K562 (cell line): ENCODE measurements at regions not wholly inside any gene's neighbourhood (a gene's known extent, or its start where the extent isn't known, plus 50 kb on each side); places are given as distances from the start of the nearest gene placed in this dataset.

Source experiments
- ATAC-seq: fragments of 200-7000 bp; cut with Tn5 transposase; 3 replicates; pipeline ENCODE4 v1.9.1; 2020; ENCODE audit warnings: moderate library complexity
- BruUV-seq: library from RNA; stranded (reverse); fragments of 400-500 nt; replicated peaks from 2 replicates; lab custom pipeline; 2021; lab: Mats Ljungman, UMichigan
- CTCF ChIA-PET: fragments of 300-600 bp; formaldehyde crosslinking; extraction: SDS; loops from one replicate; lab custom pipeline; 2021; ENCODE audit warnings: low intra/inter-chr PET ratio; lab: Yijun Ruan, JAX
- POLR2A ChIA-PET: fragments of 300-600, 350-650 bp; sonication (Branson Sonifier 250); formaldehyde crosslinking; extraction: SDS; loops from one replicate; lab custom pipeline; 2021; ENCODE audit warnings: antibody characterized with exemption, inconsistent platforms; lab: Yijun Ruan, JAX
- DNase-seq, 4 experiments: peaks; one replicate each; pipeline versions ENCODE4 v3.0.0 to v3.0.0-alpha.2; 2011 to 2018; ENCODE audit warnings: low spot score in 3 of 4, mixed read lengths in 3 of 4; ENCODE audit errors: extremely low read depth in 1 of 4
- FAIRE-seq: peaks from 2 replicates; lab custom pipeline; 2011; peaks lifted over from hg19 to GRCh38; lab: Jason Lieb, UNC
- H2AFZ ChIP-seq: 2 replicates; pipeline ENCODE4 v1.6.0; 2011; ENCODE audit warnings: low read depth, low read length, control low read depth, inconsistent platforms
- H3K27ac ChIP-seq: fragments of 200-600 bp; 3 replicates; pipeline ENCODE4 v1.8.0; 2011; ENCODE audit warnings: low read depth, mild to moderate bottlenecking, control low read depth, inconsistent platforms, low read length, moderate library complexity, mixed read lengths; ENCODE audit errors: extremely low read depth
- H3K27me3 ChIP-seq, 2 experiments: fragments of 300-600 bp in 1 of 2; 2 replicates in 1 of 2; 3 replicates in 1 of 2; pipeline versions ENCODE4 v1.6.0 to v1.8.0; 2011; ENCODE audit warnings: inconsistent platforms in 2 of 2, low read length in 2 of 2, mild to moderate bottlenecking in 1 of 2, mixed read lengths in 1 of 2, moderate library complexity in 1 of 2; ENCODE audit not compliant: control insufficient read depth in 2 of 2, insufficient read depth in 2 of 2
- H3K36me3 ChIP-seq: fragments of 300-600 bp; 3 replicates; pipeline ENCODE4 v1.8.0; 2011; ENCODE audit warnings: mild to moderate bottlenecking, low read length, inconsistent platforms; ENCODE audit not compliant: control insufficient read depth, insufficient read depth
- H3K4me1 ChIP-seq, 2 experiments: fragments of 200-600 bp in 1 of 2; replicated peaks in 1 of 2; 2 replicates in 1 of 2; 3 replicates in 1 of 2; pipeline versions ENCODE4 v1.5.1 to v1.8.0; 2011; ENCODE audit warnings: inconsistent platforms in 2 of 2, low read length in 2 of 2, mild to moderate bottlenecking in 1 of 2, mixed read lengths in 1 of 2, moderate library complexity in 1 of 2; ENCODE audit not compliant: control insufficient read depth in 2 of 2, insufficient read depth in 2 of 2
- H3K4me2 ChIP-seq: 2 replicates; pipeline ENCODE4 v1.6.1; 2011; ENCODE audit warnings: low read length, control low read depth, inconsistent platforms, mixed read lengths; ENCODE audit not compliant: insufficient read depth
- H3K4me3 ChIP-seq: fragments of 200-600 bp; sonication (generic), shearing (Covaris generic); 2 replicates; pipeline ENCODE4 v1.5.1; 2016; ENCODE audit warnings: control low read depth, inconsistent platforms
- H3K79me2 ChIP-seq: fragments of 200-600 bp; 3 replicates; pipeline ENCODE4 v1.8.0; 2011; ENCODE audit warnings: low read length, inconsistent platforms; ENCODE audit not compliant: control insufficient read depth, insufficient read depth
- H3K9ac ChIP-seq, 2 experiments: 2 replicates each; pipeline versions ENCODE4 v1.6.0 to v1.6.1; 2011; ENCODE audit warnings: low read depth in 2 of 2, low read length in 2 of 2, control low read depth in 1 of 2, inconsistent platforms in 1 of 2, mild to moderate bottlenecking in 1 of 2, mixed read lengths in 1 of 2; ENCODE audit not compliant: insufficient read depth in 1 of 2
- H3K9me1 ChIP-seq: one replicate; pipeline ENCODE4 v1.6.0; 2011; ENCODE audit warnings: inconsistent platforms, mild to moderate bottlenecking, low read length, moderate library complexity; ENCODE audit not compliant: control insufficient read depth, insufficient read depth
- H3K9me3 ChIP-seq: replicated peaks from 2 replicates; pipeline ENCODE4 v1.5.1; 2011; ENCODE audit warnings: low read depth, low read length, inconsistent platforms; ENCODE audit not compliant: control insufficient read depth, insufficient read depth
- H4K20me1 ChIP-seq: replicated peaks from 2 replicates; pipeline ENCODE4 v1.6.1; 2011; ENCODE audit warnings: low read length, inconsistent platforms, mixed read lengths; ENCODE audit not compliant: control insufficient read depth, insufficient read depth
- ATF6 ChIP-seq: sonication (generic); formaldehyde crosslinking; IDR thresholded peaks from 2 replicates; pipeline ENCODE4 v1.4.0; 2020; ENCODE audit warnings: mild to moderate bottlenecking, missing genetic modification reagents
- CBX2 ChIP-seq: fragments of 200-600 bp; sonication (generic); IDR thresholded peaks from one replicate; pipeline ENCODE4 v1.6.1; 2012; ENCODE audit warnings: mild to moderate bottlenecking, low read length, inconsistent platforms; ENCODE audit not compliant: insufficient read depth, poor library complexity, severe bottlenecking
- CREB5 ChIP-seq: fragments of 250-450 bp; sonication (Bioruptor Pico); IDR thresholded peaks from 2 replicates; pipeline ENCODE4 v1.5.0; 2020; ENCODE audit warnings: mild to moderate bottlenecking
- DMBX1 ChIP-seq: fragments of 250-450 bp; sonication (Bioruptor Pico); IDR thresholded peaks from 2 replicates; pipeline ENCODE4 v1.8.0; 2022; ENCODE audit warnings: inconsistent platforms, mild to moderate bottlenecking, moderate library complexity, borderline replicate concordance
- HMBOX1 ChIP-seq: sonication (generic); IDR thresholded peaks from 2 replicates; pipeline ENCODE4 v1.6.1; 2016
- MYNN ChIP-seq, 2 experiments: sonication (generic); formaldehyde crosslinking in 1 of 2; IDR thresholded peaks; 2 replicates each; pipeline versions ENCODE4 v1.5.0 to v1.6.1; 2016 to 2020; ENCODE audit warnings: antibody characterized with exemption in 1 of 2, missing genetic modification reagents in 1 of 2
- PATZ1 ChIP-seq: fragments of 250-450 bp; sonication (Bioruptor Pico); IDR thresholded peaks from 2 replicates; pipeline ENCODE4 v1.5.0; 2020; ENCODE audit warnings: mild to moderate bottlenecking, borderline replicate concordance
- PYGO2 ChIP-seq: fragments of 450-650 bp; IDR thresholded peaks from 2 replicates; pipeline ENCODE4 v1.6.1; 2016; ENCODE audit warnings: mild to moderate bottlenecking, missing genetic modification characterization, moderate library complexity, missing compliant biosample characterization
- ZNF184 ChIP-seq: sonication (generic); formaldehyde crosslinking; IDR thresholded peaks from 2 replicates; pipeline ENCODE4 v1.5.0; 2020; ENCODE audit warnings: missing genetic modification reagents
- ZNF507 ChIP-seq: conservative IDR thresholded peaks from 2 replicates; pipeline ENCODE4 v1.6.1; 2017; ENCODE audit warnings: missing genetic modification characterization, missing compliant biosample characterization
- ZNF586 ChIP-seq: fragments of 450-650 bp; formaldehyde crosslinking; conservative IDR thresholded peaks from 2 replicates; pipeline ENCODE4 v1.4.0; 2020; ENCODE audit warnings: mild to moderate bottlenecking, moderate library complexity
- ZNF696 ChIP-seq: fragments of 250-450 bp; sonication (Bioruptor Pico); conservative IDR thresholded peaks from 2 replicates; pipeline ENCODE4 v1.4.0; 2020; ENCODE audit warnings: mild to moderate bottlenecking, moderate library complexity
- ZNF830 ChIP-seq: fragments of 250-450 bp; sonication (Bioruptor Pico); IDR thresholded peaks from 2 replicates; pipeline ENCODE4 v1.5.0; 2021; ENCODE audit warnings: mild to moderate bottlenecking
- WGBS: fragments of 100-300 bp; shearing (Covaris generic); methylation state at CpG from one replicate; pipeline ENCODE4 v1.1.6; 2016; ENCODE audit warnings: low coverage, mixed read lengths; ENCODE audit not compliant: insufficient coverage; ENCODE audit errors: missing lambda C conversion rate; 5-methylcytosine and 5-hydroxymethylcytosine counted together
- in situ Hi-C: fragments of 300-500 bp; cut with MboI; formaldehyde crosslinking; loops from 4 replicates; pipeline ENCODE4 v1.15.0; 2018; ENCODE audit warnings: inconsistent platforms, mixed read lengths
- intact Hi-C: fragments of 100-400 bp; cut with micrococcal nuclease; formaldehyde crosslinking; loops from 2 replicates; pipeline ENCODE4 v1.14.2; 2022

- peaks cover 0 to 24% of the 10 kb centered on the region in 2 experiments; a peak in 4 of 5 replicates for H3K4me1 ChIP-seq
- ATAC-seq (no peak), DNase-seq (no peak), FAIRE-seq (no peak)
- H3K4me2 ChIP-seq: no peak overlapping the region
- H3K79me2 ChIP-seq: no peaks in the 10 kb centered on the region
- no peaks in the 10 kb centered on the region for H3K36me3 ChIP-seq
- H3K4me3 ChIP-seq: no peak overlapping the region
- POLR2A ChIA-PET: interaction anchor here (0.6 to 0.7 kb wide), 2 partner anchors 27 to 62 kb away, joined by 3 read pairs; no protein-coding TSS in a partner anchor
- H3K27ac ChIP-seq: no peak overlapping the region
- no peaks in the 10 kb centered on the region for H3K27me3 ChIP-seq
- BruUV-seq: no TSS peak
- WGBS: 21% methylated on average over 3 of the region's 3 CpGs
- CTCF ChIA-PET: interaction anchor here (0.6 kb wide), 1 partner anchor 10 kb away, joined by 4 read pairs; no protein-coding TSS in a partner anchor
- no peaks in the 10 kb centered on the region for H4K20me1 ChIP-seq
- in situ Hi-C loops (no loop called here), intact Hi-C loops (loop anchor here (5.0 to 10.0 kb wide), 3 partner anchors 97 to 255 kb away; partner anchors contain the start of genes CREB3L2 and TRIM24)
- no peak overlapping the region for H3K9ac ChIP-seq
- H2AFZ ChIP-seq: 0 out of 2 replicates have a peak overlapping the region, but pooled peaks have one; percentile 4
- peaks cover 19% of the 10 kb centered on the region for H3K9me3 ChIP-seq
- H3K9me1 ChIP-seq: no peaks in the 10 kb centered on the region
- TF ChIP-seq ATF6 (CRISPR knock-in tag) (no peak), ZNF696 (CRISPR knock-in tag) (no peak), HMBOX1 (no peak), ZNF184 (CRISPR knock-in tag) (no peak), CREB5 (CRISPR knock-in tag) (peak; percentile 85), MYNN (IDR thresholded peaks at IDR 0.05) (no peak), MYNN (CRISPR knock-in tag; IDR thresholded peaks at IDR 0.05) (no peak), ZNF830 (CRISPR knock-in tag) (0 out of 2 replicates have a peak, but pooled peaks have one; percentile 43), ZNF507 (peak; percentile 28; the same call in 1 of the 2 replicates), DMBX1 (CRISPR knock-in tag) (peak; percentile 85), ZNF586 (CRISPR knock-in tag) (no peak), PATZ1 (CRISPR knock-in tag) (peak; percentile 84; the same call in 1 of the 2 replicates), PYGO2 (tag) (peak; percentile 88), CBX2 (no peak)
These were observed 183.4 kb downstream of the AKR1D1 start for GRCh38 chr7:138259675-138260074.
